NCI-H460 (cell line): ENCODE measurements at regions not wholly inside any gene's neighbourhood (a gene's known extent, or its start where the extent isn't known, plus 50 kb on each side); places are given as distances from the start of the nearest gene placed in this dataset.
A peak's percentile ranks its signal among the peaks of the same experiment; 100 is the strongest.

Source experiments
- DNase-seq: peaks from one replicate; pipeline ENCODE4 v3.0.0-alpha.2; 2016; ENCODE audit warnings: low read depth; ENCODE audit errors: extremely low read depth

- no peak for DNase-seq
These were observed 51.0 kb upstream of the SPINK5 start for GRCh38 chr5:148012801-148013200.

- DNase-seq = peak; percentile 30
These were observed 52.2 kb upstream of the SPINK5 start for GRCh38 chr5:148011398-148012137.

- DNase-seq = no peak
These were observed 57.8 kb upstream of the SPINK5 start for GRCh38 chr5:148005788-148006520.

GRCh38 chr5:148003226-148003625 is 60.6 kb upstream of the SPINK5 start:
- no peak for DNase-seq

- DNase-seq = no peak
These were observed 61.3 kb upstream of the SPINK5 start for GRCh38 chr5:148002451-148002850.

- no peak for DNase-seq
These were observed 63.7 kb upstream of the SPINK5 start for GRCh38 chr5:148000036-148000435.

GRCh38 chr5:147998704-147999103 is 65.1 kb upstream of the SPINK5 start:
- DNase-seq = no peak

- DNase-seq = no peak
These were observed 66.3 kb upstream of the SPINK5 start for GRCh38 chr5:147997486-147997885.

- DNase-seq = no peak
These were observed 67.4 kb upstream of the SPINK5 start for GRCh38 chr5:147996379-147996778.

GRCh38 chr5:147995846-147996245 is 67.9 kb upstream of the SPINK5 start:
- DNase-seq = peak; percentile 11

GRCh38 chr5:147989994-147990393 is 73.8 kb upstream of the SPINK5 start:
- DNase-seq = no peak

GRCh38 chr5:147989239-147989638 is 74.5 kb upstream of the SPINK5 start:
- DNase-seq = no peak

GRCh38 chr5:147986134-147986757 is 77.5 kb upstream of the SPINK5 start:
- DNase-seq = no peak

GRCh38 chr5:147985608-147986007 is 78.2 kb upstream of the SPINK5 start:
- DNase-seq = no peak

- no peak for DNase-seq
These were observed 77.4 kb upstream of the C5orf46 start for GRCh38 chr5:147983742-147984141.

GRCh38 chr5:147981074-147981473 is 74.7 kb upstream of the C5orf46 start:
- no peak for DNase-seq

- DNase-seq = no peak
These were observed 73.4 kb upstream of the C5orf46 start for GRCh38 chr5:147979761-147980160.

GRCh38 chr5:147972076-147972840 is 65.9 kb upstream of the C5orf46 start:
- no peak for DNase-seq

GRCh38 chr5:147971472-147971871 is 65.1 kb upstream of the C5orf46 start:
- DNase-seq = no peak

- DNase-seq = no peak
These were observed 62.5 kb upstream of the C5orf46 start for GRCh38 chr5:147968855-147969254.

GRCh38 chr5:147966829-147967228 is 60.5 kb upstream of the C5orf46 start:
- DNase-seq = no peak
